GM23248 (cell line): ENCODE measurements at regions not wholly inside any gene's neighbourhood (a gene's known extent, or its start where the extent isn't known, plus 50 kb on each side); places are given as distances from the start of the nearest gene placed in this dataset.
"Not testable (repeated sequence)": the region's sequence is repeated elsewhere in the genome, so short reads cannot be mapped to it uniquely, and the experiment has no call there.

ENCODE experiments used
- EZH2 ChIP-seq: fragments of 200-600 bp; sonication (generic); IDR thresholded peaks from 2 replicates; pipeline ENCODE4 v1.6.1; 2018; ENCODE audit warnings: antibody characterized with exemption, mild to moderate bottlenecking; ENCODE audit not compliant: insufficient read depth, poor library complexity, severe bottlenecking
- EZH2phosphoT487 ChIP-seq: fragments of 200-600 bp; sonication (generic); IDR thresholded peaks from 2 replicates; pipeline ENCODE4 v1.6.1; 2018; ENCODE audit warnings: antibody characterized with exemption, moderate library complexity, mild to moderate bottlenecking, low read depth; ENCODE audit not compliant: insufficient read depth

- not testable (repeated sequence) for TF ChIP-seq EZH2, EZH2phosphoT487
These were observed 51.4 kb upstream of the SFSWAP start for GRCh38 chr12:131659484-131659883.
